ENCODE measurements at regions not wholly inside any gene's neighbourhood (a gene's known extent, or its start where the extent isn't known, plus 50 kb on each side); places are given as distances from the start of the nearest gene placed in this dataset.

- CTCF ChIA-PET, result interaction anchor here (1.2 to 5.0 kb wide), 8 partner anchors 260 to 796 kb away, joined by 3 to 129 read pairs (median 12); partner anchors contain the start of gene SEMA6D
- no peak overlapping the region for H3K4me3 ChIP-seq (ENCODE audit: low read depth, low read length)
- DNase-seq (ENCODE audit: low read depth, low spot score), result no peak
- POLR2A ChIA-PET, result no interaction called here
- TF ChIP-seq, protein P1, sequence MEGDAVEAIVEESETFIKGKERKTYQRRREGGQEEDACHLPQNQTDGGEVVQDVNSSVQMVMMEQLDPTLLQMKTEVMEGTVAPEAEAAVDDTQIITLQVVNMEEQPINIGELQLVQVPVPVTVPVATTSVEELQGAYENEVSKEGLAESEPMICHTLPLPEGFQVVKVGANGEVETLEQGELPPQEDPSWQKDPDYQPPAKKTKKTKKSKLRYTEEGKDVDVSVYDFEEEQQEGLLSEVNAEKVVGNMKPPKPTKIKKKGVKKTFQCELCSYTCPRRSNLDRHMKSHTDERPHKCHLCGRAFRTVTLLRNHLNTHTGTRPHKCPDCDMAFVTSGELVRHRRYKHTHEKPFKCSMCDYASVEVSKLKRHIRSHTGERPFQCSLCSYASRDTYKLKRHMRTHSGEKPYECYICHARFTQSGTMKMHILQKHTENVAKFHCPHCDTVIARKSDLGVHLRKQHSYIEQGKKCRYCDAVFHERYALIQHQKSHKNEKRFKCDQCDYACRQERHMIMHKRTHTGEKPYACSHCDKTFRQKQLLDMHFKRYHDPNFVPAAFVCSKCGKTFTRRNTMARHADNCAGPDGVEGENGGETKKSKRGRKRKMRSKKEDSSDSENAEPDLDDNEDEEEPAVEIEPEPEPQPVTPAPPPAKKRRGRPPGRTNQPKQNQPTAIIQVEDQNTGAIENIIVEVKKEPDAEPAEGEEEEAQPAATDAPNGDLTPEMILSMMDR (IDR thresholded peaks at IDR 0.05; ENCODE audit: insufficient read depth, low read length, missing control alignments), result no peak
Measured at GRCh38 chr15:47990821-47991220, 130.0 kb upstream of the SLC24A5 start.

DNA sequence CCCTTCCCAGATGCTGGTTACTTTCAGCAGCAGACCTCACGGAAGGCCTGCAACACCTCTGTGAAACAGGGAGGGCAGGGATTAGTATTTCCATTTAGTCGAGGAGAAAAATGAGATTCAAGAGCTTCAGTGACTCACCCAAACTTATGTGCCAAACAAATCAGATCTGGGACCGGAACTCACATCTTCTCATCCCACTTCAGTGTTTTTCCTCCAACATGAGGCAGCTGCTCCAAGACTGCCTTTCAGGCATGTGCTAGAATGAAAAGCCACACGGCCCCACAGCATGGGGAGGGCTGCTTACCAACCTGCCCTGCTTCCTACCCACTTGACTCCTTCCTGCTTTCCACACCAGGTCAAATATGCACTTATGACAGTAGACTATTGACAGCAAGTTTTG, 129.4 kb upstream of the SLC24A5 start:
- ChIA-PET POLR2A (no interaction called here), CTCF (interaction anchor here (1.3 to 2.3 kb wide), 3 partner anchors 259 to 795 kb away, joined by 4 to 8 read pairs (median 4); partner anchors contain the start of gene SEMA6D)
- TF ChIP-seq, protein P1 (IDR thresholded peaks at IDR 0.05; ENCODE audit: insufficient read depth, low read length, missing control alignments), result no peak
- no peak for DNase-seq (ENCODE audit: low read depth, low spot score)
- no peak overlapping the region for H3K4me3 ChIP-seq (ENCODE audit: low read depth, low read length)

- DNase-seq (ENCODE audit: low read depth, low spot score), result no peak
- H3K4me3 ChIP-seq (ENCODE audit: low read depth, low read length), result no peak overlapping the region
- CTCF ChIA-PET, result interaction anchor here (0.8 to 1.7 kb wide), 2 partner anchors 292 to 441 kb away, joined by 3 to 5 read pairs; no protein-coding TSS in a partner anchor
- POLR2A ChIA-PET, result no interaction called here
- TF ChIP-seq, protein P1 (IDR thresholded peaks at IDR 0.05; ENCODE audit: insufficient read depth, low read length, missing control alignments), result no peak
Measured at GRCh38 chr15:47993051-47993450, 127.7 kb upstream of the SLC24A5 start.

DNA sequence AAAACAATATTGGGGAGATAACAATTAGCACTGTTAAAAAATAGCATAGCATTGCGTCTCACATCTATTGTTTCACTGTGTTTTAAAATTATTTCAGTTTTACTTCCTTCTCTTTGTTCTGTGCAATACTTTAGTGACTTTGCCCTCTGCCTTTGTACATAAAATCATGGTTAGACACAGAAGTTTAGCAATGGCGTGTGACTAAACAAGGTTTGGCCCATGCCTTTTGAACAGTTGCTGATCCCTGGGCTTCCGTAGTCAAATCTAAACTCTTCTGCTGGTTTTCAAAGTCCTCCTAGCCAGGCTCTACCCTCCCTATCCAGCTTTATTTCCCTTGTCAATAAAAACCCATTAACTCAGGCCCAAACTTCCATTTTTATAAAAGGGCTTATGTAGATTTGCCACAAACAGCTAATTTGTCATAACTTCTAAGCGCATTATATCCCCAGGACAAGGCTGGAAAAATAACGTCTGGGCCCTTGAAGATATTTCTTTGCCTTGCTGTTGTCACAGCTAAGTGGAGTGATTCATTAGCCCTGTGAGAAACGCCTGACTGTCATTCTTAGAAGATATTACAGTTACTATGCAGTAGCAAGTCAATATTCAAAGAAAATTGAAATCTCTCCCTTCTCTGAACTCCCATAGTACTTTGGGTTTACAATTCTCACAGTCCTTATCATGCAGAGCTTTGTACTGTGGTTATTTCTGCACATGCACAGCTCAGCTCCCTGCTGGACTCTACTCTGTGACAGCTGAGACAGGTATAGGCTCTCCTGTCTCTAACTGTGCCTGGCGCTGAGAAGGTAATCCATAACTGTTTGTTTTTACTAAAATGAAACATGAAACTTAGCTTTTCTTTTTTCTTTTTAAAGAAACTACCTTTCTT, 123.4 kb upstream of the SLC24A5 start:
- no peak overlapping the region for H3K4me3 ChIP-seq (ENCODE audit: low read depth, low read length)
- CTCF ChIA-PET, result interaction anchor here (0.5 kb wide), 1 partner anchor 277 kb away, joined by 3 read pairs; no protein-coding TSS in a partner anchor
- no peak for DNase-seq (ENCODE audit: low read depth, low spot score)
- POLR2A ChIA-PET, result no interaction called here
- TF ChIP-seq, protein P1 (IDR thresholded peaks at IDR 0.05; ENCODE audit: insufficient read depth, low read length, missing control alignments), result no peak

- CTCF ChIA-PET, result interaction anchor here (1.6 kb wide), 1 partner anchor 803 kb away, joined by 4 read pairs; no protein-coding TSS in a partner anchor
- no peak for DNase-seq (ENCODE audit: low read depth, low spot score)
- TF ChIP-seq, protein P1 (IDR thresholded peaks at IDR 0.05; ENCODE audit: insufficient read depth, low read length, missing control alignments), result no peak
Measured at GRCh38 chr15:47998619-47999019, 122.2 kb upstream of the SLC24A5 start.

DNA sequence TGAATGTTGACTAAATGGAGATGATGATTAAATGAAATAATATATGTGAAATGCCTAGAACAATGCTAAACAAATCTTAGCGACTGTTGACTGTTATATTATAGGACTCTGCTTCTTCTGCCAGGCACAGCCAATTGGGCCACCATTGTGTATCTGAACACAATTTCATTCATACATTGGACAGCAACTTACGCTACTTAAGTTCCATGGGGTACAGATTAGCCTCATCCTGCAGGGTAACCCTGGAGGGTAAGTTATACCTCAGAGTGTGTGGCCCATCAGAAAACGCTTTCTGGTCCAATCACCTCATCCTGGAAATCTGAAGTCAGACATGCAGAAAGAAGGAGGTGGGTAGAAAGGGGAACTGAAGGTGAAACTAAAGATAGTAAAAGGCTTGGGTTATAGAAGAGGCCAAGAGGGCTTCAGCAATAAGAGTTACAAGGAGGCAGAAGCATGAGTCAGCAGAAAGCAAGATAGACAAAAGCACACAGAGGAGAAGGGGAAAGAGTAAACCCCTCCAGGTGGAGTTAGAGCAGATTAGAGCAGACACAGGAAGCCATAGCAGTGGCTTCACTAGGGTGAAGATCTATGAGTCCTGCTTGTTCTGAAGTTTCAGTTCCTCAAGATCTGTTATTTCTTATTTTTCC, 119.3 kb upstream of the SLC24A5 start:
- no peak for DNase-seq (ENCODE audit: low read depth, low spot score)
- CTCF ChIA-PET, result no interaction called here
- H3K4me3 ChIP-seq (ENCODE audit: low read depth, low read length), result no peak overlapping the region
- POLR2A ChIA-PET, result no interaction called here
- TF ChIP-seq, protein P1 (IDR thresholded peaks at IDR 0.05; ENCODE audit: insufficient read depth, low read length, missing control alignments), result no peak

More at GRCh38 chr15:47998619-47999019, 122.2 kb upstream of the SLC24A5 start:
- POLR2A ChIA-PET, result no interaction called here
- no peak overlapping the region for H3K4me3 ChIP-seq (ENCODE audit: low read depth, low read length)
